Hepatocyte (in vitro differentiated cells): ENCODE measurements at regions not wholly inside any gene's neighbourhood (a gene's known extent, or its start where the extent isn't known, plus 50 kb on each side); places are given as distances from the start of the nearest gene placed in this dataset.

Source experiments
- CTCF ChIP-seq: fragments of 200-600 bp; sonication (generic); IDR thresholded peaks from 2 replicates; pipeline ENCODE4 v1.5.1; 2016; ENCODE audit warnings: antibody characterized with exemption, mild to moderate bottlenecking; ENCODE audit not compliant: poor library complexity
- EZH2 ChIP-seq: fragments of 200-600 bp; sonication (generic); IDR thresholded peaks from 2 replicates; pipeline ENCODE4 v1.6.1; 2016; ENCODE audit warnings: antibody characterized with exemption, mild to moderate bottlenecking, borderline replicate concordance
- EZH2phosphoT487 ChIP-seq: fragments of 200-600 bp; sonication (generic); IDR thresholded peaks from one replicate; pipeline ENCODE4 v1.6.1; 2018; ENCODE audit warnings: antibody characterized with exemption, mild to moderate bottlenecking, low read depth, moderate library complexity; ENCODE audit not compliant: unreplicated experiment, severe bottlenecking

DNA sequence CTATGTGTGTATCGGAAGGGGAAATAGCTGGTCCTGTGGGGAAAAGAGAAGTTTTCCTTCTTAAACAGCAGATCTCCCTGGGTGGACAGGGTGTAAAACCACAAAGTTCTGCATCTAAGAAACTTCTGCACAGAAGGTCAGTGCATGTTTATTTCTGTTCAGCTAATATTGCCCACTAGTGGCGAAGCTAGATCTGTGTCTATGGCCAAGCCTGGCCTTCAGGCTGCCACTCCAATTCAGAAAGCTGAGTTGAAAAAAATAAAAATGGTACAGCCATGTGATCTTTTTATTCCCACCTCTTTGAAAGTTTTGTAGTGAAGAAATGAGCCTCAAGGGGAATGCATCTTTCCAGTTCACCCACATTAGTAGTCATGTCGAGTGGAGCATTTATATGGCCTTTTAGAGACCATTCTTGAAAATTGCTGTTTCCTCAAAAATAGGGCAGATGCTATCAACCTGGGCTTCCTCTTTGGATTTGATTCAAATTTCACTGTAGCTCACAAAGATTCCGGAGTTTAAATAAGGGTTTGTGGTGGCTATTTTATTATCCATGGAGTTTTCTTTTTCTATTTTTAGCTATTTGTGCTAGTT lies 488.0 kb downstream of the PRELID2 start:
- peak; percentile 63 for TF ChIP-seq CTCF
- TF ChIP-seq EZH2: no peak
- TF ChIP-seq EZH2phosphoT487: no peak
